Gastroesophageal sphincter (tissue), 4 donors: ENCODE measurements at regions not wholly inside any gene's neighbourhood (a gene's known extent, or its start where the extent isn't known, plus 50 kb on each side); places are given as distances from the start of the nearest gene placed in this dataset.

ENCODE experiments used
- ATAC-seq: fragments of 150-250 bp; one replicate; pipeline ENCODE4 v1.9.1; 2016; ENCODE audit warnings: mild to moderate bottlenecking, moderate library complexity
- H3K27ac ChIP-seq, 4 donors: fragments of 200-600 bp; sonication (generic) in 3 of 4; 1 replicate in 3 of 4; 2 replicates in 1 of 4; pipeline ENCODE4 v1.5.1; 2016 to 2019
- H3K27me3 ChIP-seq: fragments of 200-600 bp; sonication (generic); one replicate; pipeline ENCODE4 v1.5.1; 2019
- H3K36me3 ChIP-seq, 2 donors: fragments of 200-600 bp; sonication (generic); one replicate each; pipeline ENCODE4 v1.5.1; 2019; ENCODE audit warnings: control low read depth in 1 of 2
- H3K4me1 ChIP-seq, 3 donors: fragments of 200-600 bp; sonication (generic); 1 replicate in 2 of 3; 2 replicates in 1 of 3; pipeline ENCODE4 v1.5.1; 2016 to 2019; ENCODE audit warnings: control low read depth in 2 of 3
- H3K4me3 ChIP-seq, 2 donors: fragments of 200-600 bp; sonication (generic); one replicate each; pipeline ENCODE4 v1.5.1; 2019; ENCODE audit warnings: mild to moderate bottlenecking in 1 of 2, moderate library complexity in 1 of 2
- H3K9me3 ChIP-seq, 3 donors: fragments of 200-600 bp; sonication (generic); one replicate each; pipeline ENCODE4 v1.5.1; 2017 to 2019; ENCODE audit warnings: control low read depth in 2 of 3
- CTCF ChIP-seq, 4 experiments: fragments of 200-600 bp in 2 of 4; fragments of 450-650 bp in 2 of 4; sonication (generic) in 1 of 4; IDR thresholded peaks; one replicate each; pipeline ENCODE4 v1.5.1; 2017 to 2019; ENCODE audit warnings: antibody characterized with exemption in 4 of 4, mild to moderate bottlenecking in 2 of 4, moderate library complexity in 2 of 4
- EP300 ChIP-seq: sonication (generic); formaldehyde crosslinking; IDR thresholded peaks from one replicate; pipeline ENCODE4 v1.6.1; 2017; ENCODE audit warnings: antibody characterized with exemption, mild to moderate bottlenecking
- POLR2A ChIP-seq, 2 donors: fragments of 450-650 bp; IDR thresholded peaks; one replicate each; pipeline ENCODE4 v1.6.1; 2017; ENCODE audit warnings: antibody characterized with exemption in 2 of 2, mild to moderate bottlenecking in 2 of 2, moderate library complexity in 1 of 2
- POLR2AphosphoS5 ChIP-seq: sonication (generic); formaldehyde crosslinking; IDR thresholded peaks from one replicate; pipeline ENCODE4 v1.6.1; 2017; ENCODE audit warnings: antibody characterized with exemption
- WGBS, 2 donors: methylation state at CpG; one replicate each; pipeline ENCODE4 v1.1.5; 2018; ENCODE audit warnings: low coverage in 1 of 2; 5-methylcytosine and 5-hydroxymethylcytosine counted together

DNA sequence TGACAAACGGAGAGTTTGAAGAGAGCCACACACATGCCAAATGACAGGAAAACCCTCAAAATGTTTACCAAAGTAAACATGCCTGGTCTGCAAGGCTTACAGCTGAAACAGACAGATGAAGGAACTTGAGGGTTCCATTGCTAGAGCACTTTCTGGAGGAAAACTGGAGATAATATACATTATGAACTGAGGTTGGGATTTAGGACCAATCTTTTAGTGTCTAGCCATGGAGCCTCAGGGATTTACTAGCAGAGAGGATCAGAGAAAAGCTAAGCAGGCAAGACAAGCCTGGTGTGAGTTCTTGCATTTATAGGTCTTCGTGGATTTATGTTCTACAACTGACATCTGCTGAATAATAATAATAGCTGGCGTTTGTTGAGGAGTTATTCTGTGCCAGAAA, 205.3 kb downstream of the AEBP2 start:
- H3K4me3 ChIP-seq, result no peak overlapping the region
- no peaks in the 10 kb centered on the region for H3K27me3 ChIP-seq
- no peak overlapping the region for H3K27ac ChIP-seq
- 74 to 85% methylated on average over 2 to 3 of the region's 3 CpGs for WGBS, 2 donors
- H3K36me3 ChIP-seq, result no peaks in the 10 kb centered on the region
- peaks cover 0 to 23% (median 0%) of the 10 kb centered on the region in 3 donors for H3K4me1 ChIP-seq
- no peaks in the 10 kb centered on the region for H3K9me3 ChIP-seq
- ATAC-seq, result no peak
- TF ChIP-seq POLR2AphosphoS5 (no peak), CTCF (IDR thresholded peaks at IDR 0.05) (no peak), POLR2A (IDR thresholded peaks at IDR 0.05) (no peak), EP300 (no peak)

- Histone ChIP-seq H3K27me3 (no peaks in the 10 kb centered on the region), H3K9me3 (no peaks in the 10 kb centered on the region), H3K36me3 (no peaks in the 10 kb centered on the region), H3K4me1 (peaks cover 0 to 23% (median 0%) of the 10 kb centered on the region in 3 donors), H3K4me3 (no peak overlapping the region), H3K27ac (no peak overlapping the region)
- ATAC-seq, result no peak
- TF ChIP-seq POLR2AphosphoS5 (no peak), EP300 (no peak), POLR2A (IDR thresholded peaks at IDR 0.05) (no peak), CTCF (IDR thresholded peaks at IDR 0.05) (no peak)
Measured at GRCh38 chr12:19645823-19646222, 206.5 kb downstream of the AEBP2 start.

DNA sequence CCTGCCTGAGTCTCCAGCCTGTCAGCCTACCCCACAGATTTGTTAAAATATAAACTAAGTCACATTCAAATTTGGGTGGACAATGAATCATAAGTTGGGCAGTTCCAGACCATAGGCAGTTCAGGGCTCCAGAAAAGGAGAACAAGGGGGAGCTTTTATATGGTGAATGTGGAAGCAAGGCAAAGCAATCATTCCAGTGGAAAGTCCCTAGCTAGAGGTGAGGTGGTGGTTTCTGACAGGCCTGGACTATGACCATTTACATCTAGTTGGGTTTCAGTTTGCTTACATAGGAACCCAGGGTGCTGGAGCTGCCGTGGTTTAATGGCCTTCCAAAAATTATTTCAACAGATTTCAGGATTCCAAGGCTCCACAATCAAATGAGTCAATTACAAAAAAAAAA, 207.3 kb downstream of the AEBP2 start:
- no peaks in the 10 kb centered on the region for H3K36me3 ChIP-seq
- no peak overlapping the region for H3K4me3 ChIP-seq
- WGBS, 2 donors, result 86 to 100% methylated on average over 1 of the region's 1 CpG
- H3K27me3 ChIP-seq, result no peaks in the 10 kb centered on the region
- TF ChIP-seq POLR2AphosphoS5 (no peak), CTCF (IDR thresholded peaks at IDR 0.05) (no peak), EP300 (no peak), POLR2A (IDR thresholded peaks at IDR 0.05) (no peak)
- ATAC-seq, result no peak
- peaks cover 0 to 23% (median 0%) of the 10 kb centered on the region in 3 donors for H3K4me1 ChIP-seq
- H3K27ac ChIP-seq, result no peak overlapping the region
- no peaks in the 10 kb centered on the region for H3K9me3 ChIP-seq

DNA sequence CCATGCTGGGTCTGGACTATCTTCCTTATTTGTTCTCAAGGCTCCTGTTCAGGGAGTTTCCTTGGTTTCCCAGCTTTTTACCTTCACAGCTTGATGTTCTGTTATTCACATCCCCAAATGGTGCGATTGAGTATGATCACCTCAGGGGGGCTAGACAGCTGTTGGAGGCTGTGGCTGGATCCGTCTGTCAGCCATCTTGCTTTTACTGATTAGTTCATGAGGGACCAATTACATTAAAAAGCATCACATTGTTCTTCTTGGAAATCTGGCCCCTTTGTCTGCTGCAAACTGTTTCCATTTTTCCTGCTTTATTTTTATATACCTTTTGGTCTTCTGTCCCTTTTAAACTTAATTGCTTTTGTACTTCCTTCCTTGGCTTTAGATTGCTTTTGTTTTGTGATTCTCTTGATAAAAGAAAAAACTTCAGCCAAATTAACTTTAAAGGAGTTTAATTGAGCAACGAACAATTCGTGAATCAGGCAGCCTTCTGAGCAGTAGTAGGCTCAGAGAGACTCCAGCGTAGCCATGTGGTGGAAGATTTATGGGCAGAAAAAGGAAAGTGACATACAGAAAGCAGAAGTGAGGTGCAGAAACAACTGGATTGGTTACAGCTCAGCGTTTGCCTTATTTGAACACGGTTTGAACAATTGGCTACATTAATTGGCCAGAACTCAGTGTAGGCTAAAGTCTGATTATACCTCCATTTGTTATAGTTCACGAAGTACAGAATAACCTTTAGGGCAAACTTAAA, 208.7 kb downstream of the AEBP2 start:
- H3K4me3 ChIP-seq, result no peak overlapping the region
- H3K9me3 ChIP-seq, result no peaks in the 10 kb centered on the region
- H3K27me3 ChIP-seq, result no peaks in the 10 kb centered on the region
- peak overlapping the region in 1 of 4 donors; percentile 28 for H3K27ac ChIP-seq
- WGBS, 2 donors, result 27 to 36% methylated on average over 7 to 8 of the region's 8 CpGs
- no peaks in the 10 kb centered on the region for H3K36me3 ChIP-seq
- H3K4me1 ChIP-seq, result peaks cover 0 to 22% (median 0%) of the 10 kb centered on the region in 3 donors
- no peak for ATAC-seq
- TF ChIP-seq POLR2A (IDR thresholded peaks at IDR 0.05) (no peak), CTCF (IDR thresholded peaks at IDR 0.05) (no peak), POLR2AphosphoS5 (no peak), EP300 (no peak)

GRCh38 chr12:19648591-19648990, 209.3 kb downstream of the AEBP2 start:
- Histone ChIP-seq H3K27me3 (no peaks in the 10 kb centered on the region), H3K9me3 (no peaks in the 10 kb centered on the region), H3K36me3 (no peaks in the 10 kb centered on the region), H3K4me3 (no peak overlapping the region), H3K27ac (peak overlapping the region in 1 of 4 donors; percentile 28), H3K4me1 (peaks cover 0 to 16% (median 0%) of the 10 kb centered on the region in 3 donors)
- 70 to 88% methylated on average over 3 of the region's 3 CpGs for WGBS, 2 donors
- TF ChIP-seq POLR2A (IDR thresholded peaks at IDR 0.05) (no peak), EP300 (no peak), POLR2AphosphoS5 (no peak), CTCF (IDR thresholded peaks at IDR 0.05) (peak in 2 of 4 experiments; percentile 10 to 14)
- ATAC-seq, result no peak
